GM23338 (cell line): ENCODE measurements at regions not wholly inside any gene's neighbourhood (a gene's known extent, or its start where the extent isn't known, plus 50 kb on each side); places are given as distances from the start of the nearest gene placed in this dataset.

Experiments used
- ATAC-seq: fragments of 200-7000 bp; cut with Tn5 transposase; 3 replicates; pipeline ENCODE4 v1.9.1; 2020
- DNase-seq: peaks from one replicate; pipeline ENCODE4 v3.0.0-alpha.2; 2015; ENCODE audit warnings: low spot score
- H2AFZ ChIP-seq: fragments of 200-600 bp; sonication (generic); 2 replicates; pipeline ENCODE4 v1.8.0; 2016; ENCODE audit warnings: antibody characterized with exemption, mild to moderate bottlenecking, moderate library complexity
- H3F3A ChIP-seq: fragments of 200-600 bp; sonication (generic); replicated peaks from 2 replicates; pipeline ENCODE4 v1.8.0; 2017; ENCODE audit warnings: antibody characterized with exemption, mixed run types, low read depth
- H3K27ac ChIP-seq: fragments of 200-600 bp; sonication (generic); 2 replicates; pipeline ENCODE4 v1.6.1; 2016; ENCODE audit warnings: low read depth
- H3K27me3 ChIP-seq: fragments of 200-600 bp; sonication (generic); 2 replicates; pipeline ENCODE4 v1.8.0; 2016; ENCODE audit warnings: mild to moderate bottlenecking, mixed run types, moderate library complexity; ENCODE audit not compliant: insufficient read depth
- H3K36me3 ChIP-seq: fragments of 200-600 bp; sonication (generic); 2 replicates; pipeline ENCODE4 v1.8.0; 2016; ENCODE audit warnings: mild to moderate bottlenecking; ENCODE audit not compliant: insufficient read depth
- H3K4me1 ChIP-seq: fragments of 200-600 bp; sonication (generic); 2 replicates; pipeline ENCODE4 v1.8.0; 2016; ENCODE audit warnings: mild to moderate bottlenecking, moderate library complexity; ENCODE audit not compliant: insufficient read depth
- H3K4me2 ChIP-seq: fragments of 200-600 bp; sonication (generic); 2 replicates; pipeline ENCODE4 v1.7.1; 2017; ENCODE audit warnings: mixed run types
- H3K4me3 ChIP-seq: fragments of 200-600 bp; sonication (generic); 2 replicates; pipeline ENCODE4 v1.6.1; 2016; ENCODE audit warnings: mixed run types
- H3K79me2 ChIP-seq: fragments of 200-600 bp; sonication (generic); replicated peaks from 2 replicates; pipeline ENCODE4 v1.8.0; 2017; ENCODE audit warnings: mild to moderate bottlenecking; ENCODE audit not compliant: insufficient read depth
- H3K9me2 ChIP-seq: fragments of 200-600 bp; sonication (generic); 2 replicates; pipeline ENCODE4 v1.8.0; 2017; ENCODE audit not compliant: insufficient read depth
- H4K20me1 ChIP-seq: fragments of 200-600 bp; sonication (generic); replicated peaks from 2 replicates; pipeline ENCODE4 v1.8.0; 2017; ENCODE audit warnings: mild to moderate bottlenecking; ENCODE audit not compliant: insufficient read depth
- H3K27ac Mint-ChIP-seq: 2 replicates; pipeline ENCODE4 v1.8.0; 2020; ENCODE audit warnings: inconsistent platforms, mild to moderate bottlenecking, moderate library complexity, mixed read lengths
- H3K27me3 Mint-ChIP-seq: 3 replicates; pipeline ENCODE4 v1.8.0; 2022; ENCODE audit warnings: low read depth, mild to moderate bottlenecking, moderate library complexity, mixed read lengths, inconsistent platforms; ENCODE audit not compliant: insufficient read depth, poor library complexity
- H3K36me3 Mint-ChIP-seq: 3 replicates; pipeline ENCODE4 v1.8.0; 2021; ENCODE audit warnings: low read depth, mild to moderate bottlenecking, inconsistent platforms, moderate library complexity, mixed read lengths
- H3K4me1 Mint-ChIP-seq: 3 replicates; pipeline ENCODE4 v1.8.0; 2020; ENCODE audit warnings: mild to moderate bottlenecking, inconsistent platforms, mixed read lengths
- H3K4me3 Mint-ChIP-seq: 3 replicates; pipeline ENCODE4 v1.8.0; 2021; ENCODE audit warnings: moderate library complexity, mild to moderate bottlenecking, inconsistent platforms, mixed read lengths
- H3K9me3 Mint-ChIP-seq: 3 replicates; pipeline ENCODE4 v1.8.0; 2020; ENCODE audit warnings: moderate library complexity, mild to moderate bottlenecking, inconsistent platforms, mixed read lengths
- EZH2phosphoT487 ChIP-seq: fragments of 200-600 bp; sonication (generic); IDR thresholded peaks from one replicate; pipeline ENCODE4 v1.8.1; 2018; ENCODE audit warnings: antibody characterized with exemption; ENCODE audit not compliant: unreplicated experiment
- JUNB ChIP-seq: IDR thresholded peaks from one replicate; pipeline ENCODE4 v1.6.1; 2016; ENCODE audit warnings: antibody characterized with exemption; ENCODE audit not compliant: unreplicated experiment
- NANOG ChIP-seq: IDR thresholded peaks from 2 replicates; pipeline ENCODE4 v1.6.1; 2016; ENCODE audit warnings: antibody characterized with exemption, borderline replicate concordance
- POLR2AphosphoS5 ChIP-seq: IDR thresholded peaks from 2 replicates; pipeline ENCODE4 v1.6.1; 2016; ENCODE audit warnings: antibody characterized with exemption, low read depth
- STAT1 ChIP-seq: IDR thresholded peaks from one replicate; pipeline ENCODE4 v1.6.1; 2016; ENCODE audit warnings: antibody characterized with exemption; ENCODE audit not compliant: unreplicated experiment
- ZNF114 ChIP-seq: fragments of 250-450 bp; sonication (Bioruptor Pico); IDR thresholded peaks from 2 replicates; pipeline ENCODE4 v1.5.0; 2020; ENCODE audit warnings: mild to moderate bottlenecking, moderate library complexity
- ZNF331 ChIP-seq: fragments of 250-450 bp; sonication (Bioruptor Pico); IDR thresholded peaks from 2 replicates; pipeline ENCODE4 v1.5.0; 2020; ENCODE audit warnings: low read depth, mild to moderate bottlenecking, moderate library complexity
- TF ChIP-seq, protein P1 (sequence below), 2 experiments: fragments of 200-600 bp in 1 of 2; sonication (generic) in 1 of 2; conservative IDR thresholded peaks; 2 replicates each; pipeline versions ENCODE4 v1.5.1 to v1.6.1; 2016 to 2017; ENCODE audit warnings: antibody characterized with exemption in 2 of 2, low read depth in 2 of 2, mild to moderate bottlenecking in 2 of 2, moderate library complexity in 1 of 2
- TF ChIP-seq, protein P2 (sequence below): IDR thresholded peaks from 2 replicates; pipeline ENCODE4 v1.6.1; 2016; ENCODE audit warnings: antibody characterized with exemption
- TF ChIP-seq, protein P3 (sequence below): fragments of 250-450 bp; sonication (Bioruptor Pico); IDR thresholded peaks from 2 replicates; pipeline ENCODE4 v1.5.0; 2020; ENCODE audit warnings: mild to moderate bottlenecking, moderate library complexity

DNA sequence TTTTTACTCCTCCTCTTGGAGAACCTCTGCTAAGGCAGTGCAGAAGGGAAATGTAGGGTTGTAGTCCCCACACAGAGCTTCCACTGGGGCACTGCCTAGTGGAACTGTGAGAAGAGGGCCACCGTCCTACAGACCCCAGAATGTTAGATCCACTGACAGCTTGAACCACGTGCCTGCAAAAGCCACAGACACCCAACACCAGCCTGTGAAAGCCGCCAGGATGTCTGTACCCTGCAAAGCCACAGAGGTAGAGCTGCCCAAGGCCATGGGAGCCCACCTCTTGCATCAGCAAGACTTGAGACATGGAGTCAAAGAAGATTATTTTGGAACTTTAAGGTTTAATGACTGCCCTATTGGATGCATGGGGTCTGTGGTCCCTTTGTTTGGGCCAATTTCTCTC lies 112.1 kb downstream of the RSL24D1 start (continued):
- TF ChIP-seq, protein P1, sequence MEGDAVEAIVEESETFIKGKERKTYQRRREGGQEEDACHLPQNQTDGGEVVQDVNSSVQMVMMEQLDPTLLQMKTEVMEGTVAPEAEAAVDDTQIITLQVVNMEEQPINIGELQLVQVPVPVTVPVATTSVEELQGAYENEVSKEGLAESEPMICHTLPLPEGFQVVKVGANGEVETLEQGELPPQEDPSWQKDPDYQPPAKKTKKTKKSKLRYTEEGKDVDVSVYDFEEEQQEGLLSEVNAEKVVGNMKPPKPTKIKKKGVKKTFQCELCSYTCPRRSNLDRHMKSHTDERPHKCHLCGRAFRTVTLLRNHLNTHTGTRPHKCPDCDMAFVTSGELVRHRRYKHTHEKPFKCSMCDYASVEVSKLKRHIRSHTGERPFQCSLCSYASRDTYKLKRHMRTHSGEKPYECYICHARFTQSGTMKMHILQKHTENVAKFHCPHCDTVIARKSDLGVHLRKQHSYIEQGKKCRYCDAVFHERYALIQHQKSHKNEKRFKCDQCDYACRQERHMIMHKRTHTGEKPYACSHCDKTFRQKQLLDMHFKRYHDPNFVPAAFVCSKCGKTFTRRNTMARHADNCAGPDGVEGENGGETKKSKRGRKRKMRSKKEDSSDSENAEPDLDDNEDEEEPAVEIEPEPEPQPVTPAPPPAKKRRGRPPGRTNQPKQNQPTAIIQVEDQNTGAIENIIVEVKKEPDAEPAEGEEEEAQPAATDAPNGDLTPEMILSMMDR (conservative IDR thresholded peaks at IDR 0.05; ENCODE audit: low read depth in 2 of 2) = no peak
- TF ChIP-seq EZH2phosphoT487 = no peak
- no peak for TF ChIP-seq NANOG
- TF ChIP-seq JUNB = no peak
- no peak for TF ChIP-seq ZNF114 (CRISPR knock-in tag)
- no peak for TF ChIP-seq ZNF331 (CRISPR knock-in tag)
- TF ChIP-seq POLR2AphosphoS5 = no peak

DNA sequence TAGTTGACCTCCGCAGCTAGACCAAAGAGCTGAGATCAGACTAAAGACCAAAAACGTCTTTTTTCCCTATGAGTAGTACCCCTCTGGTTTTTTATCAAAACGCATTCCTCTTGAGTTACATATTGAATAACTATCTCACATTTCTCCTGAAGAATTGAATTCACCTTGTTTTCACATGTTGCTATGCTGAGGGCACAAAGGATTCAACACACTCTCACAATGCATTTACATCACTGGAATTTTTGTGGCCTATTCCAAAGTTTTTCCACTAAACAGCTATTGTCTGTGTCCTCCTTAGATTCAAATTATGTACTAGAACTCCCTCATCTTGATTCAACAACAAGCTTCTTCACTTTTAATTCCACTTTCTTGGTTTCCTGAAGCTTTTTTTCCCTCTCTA lies 112.5 kb downstream of the RSL24D1 start:
- no peak for DNase-seq
- no peak overlapping the region for H3K4me2 ChIP-seq
- no peaks in the 10 kb centered on the region; the same call in 1 of the 2 replicates for H3K36me3 ChIP-seq
- no peaks in the 10 kb centered on the region for H3K27me3 ChIP-seq
- no peaks in the 10 kb centered on the region for H4K20me1 ChIP-seq
- H3K9me2 ChIP-seq = no peaks in the 10 kb centered on the region
- no peak overlapping the region for H3K27ac ChIP-seq
- H3K4me3 Mint-ChIP-seq = no peak overlapping the region
- no peaks in the 10 kb centered on the region; the same call in 2 of the 3 replicates for H3K36me3 Mint-ChIP-seq
- no peak for ATAC-seq
- no peaks in the 10 kb centered on the region for H3K4me1 Mint-ChIP-seq
- H3K27me3 Mint-ChIP-seq = peaks cover 2% of the 10 kb centered on the region
- no peak overlapping the region for H2AFZ ChIP-seq
- H3K27ac Mint-ChIP-seq = no peak overlapping the region
- peaks cover 53% of the 10 kb centered on the region for H3K9me3 Mint-ChIP-seq
- H3K4me1 ChIP-seq = no peaks in the 10 kb centered on the region
- H3K4me3 ChIP-seq = no peak overlapping the region
- H3K79me2 ChIP-seq = no peaks in the 10 kb centered on the region
- H3F3A ChIP-seq = no peaks in the 10 kb centered on the region
- TF ChIP-seq, protein P2, sequence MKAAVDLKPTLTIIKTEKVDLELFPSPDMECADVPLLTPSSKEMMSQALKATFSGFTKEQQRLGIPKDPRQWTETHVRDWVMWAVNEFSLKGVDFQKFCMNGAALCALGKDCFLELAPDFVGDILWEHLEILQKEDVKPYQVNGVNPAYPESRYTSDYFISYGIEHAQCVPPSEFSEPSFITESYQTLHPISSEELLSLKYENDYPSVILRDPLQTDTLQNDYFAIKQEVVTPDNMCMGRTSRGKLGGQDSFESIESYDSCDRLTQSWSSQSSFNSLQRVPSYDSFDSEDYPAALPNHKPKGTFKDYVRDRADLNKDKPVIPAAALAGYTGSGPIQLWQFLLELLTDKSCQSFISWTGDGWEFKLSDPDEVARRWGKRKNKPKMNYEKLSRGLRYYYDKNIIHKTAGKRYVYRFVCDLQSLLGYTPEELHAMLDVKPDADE = no peak
- TF ChIP-seq JUNB (no peak), NANOG (no peak), POLR2AphosphoS5 (no peak), EZH2phosphoT487 (no peak), ZNF331 (CRISPR knock-in tag) (no peak), STAT1 (no peak), ZNF114 (CRISPR knock-in tag) (no peak)
- TF ChIP-seq, protein P3, sequence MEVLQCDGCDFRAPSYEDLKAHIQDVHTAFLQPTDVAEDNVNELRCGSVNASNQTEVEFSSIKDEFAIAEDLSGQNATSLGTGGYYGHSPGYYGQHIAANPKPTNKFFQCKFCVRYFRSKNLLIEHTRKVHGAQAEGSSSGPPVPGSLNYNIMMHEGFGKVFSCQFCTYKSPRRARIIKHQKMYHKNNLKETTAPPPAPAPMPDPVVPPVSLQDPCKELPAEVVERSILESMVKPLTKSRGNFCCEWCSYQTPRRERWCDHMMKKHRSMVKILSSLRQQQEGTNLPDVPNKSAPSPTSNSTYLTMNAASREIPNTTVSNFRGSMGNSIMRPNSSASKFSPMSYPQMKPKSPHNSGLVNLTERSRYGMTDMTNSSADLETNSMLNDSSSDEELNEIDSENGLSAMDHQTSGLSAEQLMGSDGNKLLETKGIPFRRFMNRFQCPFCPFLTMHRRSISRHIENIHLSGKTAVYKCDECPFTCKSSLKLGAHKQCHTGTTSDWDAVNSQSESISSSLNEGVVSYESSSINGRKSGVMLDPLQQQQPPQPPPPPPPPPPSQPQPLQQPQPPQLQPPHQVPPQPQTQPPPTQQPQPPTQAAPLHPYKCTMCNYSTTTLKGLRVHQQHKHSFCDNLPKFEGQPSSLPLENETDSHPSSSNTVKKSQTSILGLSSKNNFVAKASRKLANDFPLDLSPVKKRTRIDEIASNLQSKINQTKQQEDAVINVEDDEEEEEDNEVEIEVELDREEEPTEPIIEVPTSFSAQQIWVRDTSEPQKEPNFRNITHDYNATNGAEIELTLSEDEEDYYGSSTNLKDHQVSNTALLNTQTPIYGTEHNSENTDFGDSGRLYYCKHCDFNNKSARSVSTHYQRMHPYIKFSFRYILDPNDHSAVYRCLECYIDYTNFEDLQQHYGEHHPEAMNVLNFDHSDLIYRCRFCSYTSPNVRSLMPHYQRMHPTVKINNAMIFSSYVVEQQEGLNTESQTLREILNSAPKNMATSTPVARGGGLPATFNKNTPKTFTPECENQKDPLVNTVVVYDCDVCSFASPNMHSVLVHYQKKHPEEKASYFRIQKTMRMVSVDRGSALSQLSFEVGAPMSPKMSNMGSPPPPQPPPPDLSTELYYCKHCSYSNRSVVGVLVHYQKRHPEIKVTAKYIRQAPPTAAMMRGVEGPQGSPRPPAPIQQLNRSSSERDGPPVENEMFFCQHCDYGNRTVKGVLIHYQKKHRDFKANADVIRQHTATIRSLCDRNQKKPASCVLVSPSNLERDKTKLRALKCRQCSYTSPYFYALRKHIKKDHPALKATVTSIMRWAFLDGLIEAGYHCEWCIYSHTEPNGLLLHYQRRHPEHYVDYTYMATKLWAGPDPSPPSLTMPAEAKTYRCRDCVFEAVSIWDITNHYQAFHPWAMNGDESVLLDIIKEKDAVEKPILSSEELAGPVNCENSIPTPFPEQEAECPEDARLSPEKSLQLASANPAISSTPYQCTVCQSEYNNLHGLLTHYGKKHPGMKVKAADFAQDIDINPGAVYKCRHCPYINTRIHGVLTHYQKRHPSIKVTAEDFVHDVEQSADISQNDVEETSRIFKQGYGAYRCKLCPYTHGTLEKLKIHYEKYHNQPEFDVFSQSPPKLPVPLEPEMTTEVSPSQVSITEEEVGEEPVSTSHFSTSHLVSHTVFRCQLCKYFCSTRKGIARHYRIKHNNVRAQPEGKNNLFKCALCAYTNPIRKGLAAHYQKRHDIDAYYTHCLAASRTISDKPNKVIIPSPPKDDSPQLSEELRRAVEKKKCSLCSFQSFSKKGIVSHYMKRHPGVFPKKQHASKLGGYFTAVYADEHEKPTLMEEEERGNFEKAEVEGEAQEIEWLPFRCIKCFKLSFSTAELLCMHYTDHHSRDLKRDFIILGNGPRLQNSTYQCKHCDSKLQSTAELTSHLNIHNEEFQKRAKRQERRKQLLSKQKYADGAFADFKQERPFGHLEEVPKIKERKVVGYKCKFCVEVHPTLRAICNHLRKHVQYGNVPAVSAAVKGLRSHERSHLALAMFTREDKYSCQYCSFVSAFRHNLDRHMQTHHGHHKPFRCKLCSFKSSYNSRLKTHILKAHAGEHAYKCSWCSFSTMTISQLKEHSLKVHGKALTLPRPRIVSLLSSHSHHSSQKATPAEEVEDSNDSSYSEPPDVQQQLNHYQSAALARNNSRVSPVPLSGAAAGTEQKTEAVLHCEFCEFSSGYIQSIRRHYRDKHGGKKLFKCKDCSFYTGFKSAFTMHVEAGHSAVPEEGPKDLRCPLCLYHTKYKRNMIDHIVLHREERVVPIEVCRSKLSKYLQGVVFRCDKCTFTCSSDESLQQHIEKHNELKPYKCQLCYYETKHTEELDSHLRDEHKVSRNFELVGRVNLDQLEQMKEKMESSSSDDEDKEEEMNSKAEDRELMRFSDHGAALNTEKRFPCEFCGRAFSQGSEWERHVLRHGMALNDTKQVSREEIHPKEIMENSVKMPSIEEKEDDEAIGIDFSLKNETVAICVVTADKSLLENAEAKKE (CRISPR knock-in tag) = no peak
- TF ChIP-seq, protein P1 (conservative IDR thresholded peaks at IDR 0.05; ENCODE audit: low read depth in 2 of 2) = no peak
